Hypothalamus (tissue), 51 donors: ENCODE measurements at regions not wholly inside any gene's neighbourhood (a gene's known extent, or its start where the extent isn't known, plus 50 kb on each side); places are given as distances from the start of the nearest gene placed in this dataset.

ENCODE experiments used
- DNase-seq, 51 donors: peaks; one replicate each; lab custom pipeline; 2025; lab: John Stamatoyannopoulos, UW

- no peak for DNase-seq
Measured at GRCh38 chr7:96495751-96496216, 173.9 kb upstream of the SLC25A13 start.

GRCh38 chr7:96486681-96487080 lies 164.8 kb upstream of the SLC25A13 start:
- no peak for DNase-seq

- no peak for DNase-seq
Measured at GRCh38 chr7:96484845-96485244, 162.9 kb upstream of the SLC25A13 start.

GRCh38 chr7:96484091-96484490 lies 162.2 kb upstream of the SLC25A13 start:
- DNase-seq = no peak

- DNase-seq = no peak
Measured at GRCh38 chr7:96481796-96482195, 159.9 kb upstream of the SLC25A13 start.

- DNase-seq = no peak
Measured at GRCh38 chr7:96479015-96479645, 157.2 kb upstream of the SLC25A13 start.

- no peak for DNase-seq
Measured at GRCh38 chr7:96471606-96472005, 149.7 kb upstream of the SLC25A13 start.

GRCh38 chr7:96452146-96452545 lies 130.2 kb upstream of the SLC25A13 start:
- no peak for DNase-seq

GRCh38 chr7:96449094-96449493 lies 127.2 kb upstream of the SLC25A13 start:
- DNase-seq = no peak

- DNase-seq = no peak
Measured at GRCh38 chr7:96447109-96447645, 125.3 kb upstream of the SLC25A13 start.

GRCh38 chr7:96441436-96442084 lies 119.7 kb upstream of the SLC25A13 start:
- no peak for DNase-seq

- DNase-seq = no peak
Measured at GRCh38 chr7:96440328-96440727, 118.4 kb upstream of the SLC25A13 start.

GRCh38 chr7:96436880-96437279 lies 115.0 kb upstream of the SLC25A13 start:
- DNase-seq = no peak

GRCh38 chr7:96430356-96430755 lies 108.5 kb upstream of the SLC25A13 start:
- no peak for DNase-seq

- DNase-seq = no peak
Measured at GRCh38 chr7:96427143-96427542, 105.2 kb upstream of the SLC25A13 start.

GRCh38 chr7:96426685-96427084 lies 104.8 kb upstream of the SLC25A13 start:
- DNase-seq = no peak

GRCh38 chr7:96426027-96426426 lies 104.1 kb upstream of the SLC25A13 start:
- DNase-seq = no peak

- DNase-seq = no peak
Measured at GRCh38 chr7:96424411-96424810, 102.5 kb upstream of the SLC25A13 start.

- no peak for DNase-seq
Measured at GRCh38 chr7:96422388-96422787, 100.5 kb upstream of the SLC25A13 start.

GRCh38 chr7:96418581-96418980 lies 96.7 kb upstream of the SLC25A13 start:
- DNase-seq = no peak

- no peak for DNase-seq
Measured at GRCh38 chr7:96417784-96418183, 95.9 kb upstream of the SLC25A13 start.

GRCh38 chr7:96416599-96416998 lies 94.7 kb upstream of the SLC25A13 start:
- DNase-seq = no peak
